OCI-LY3 (cell line): ENCODE measurements at regions not wholly inside any gene's neighbourhood (a gene's known extent, or its start where the extent isn't known, plus 50 kb on each side); places are given as distances from the start of the nearest gene placed in this dataset.

Experiments
- H2AFZ ChIP-seq: fragments of 200-600, 300-600 bp; shearing (Covaris generic); 2 replicates; pipeline ENCODE4 v1.6.0; 2014; ENCODE audit warnings: antibody characterized with exemption, low read depth, low read length
- H3K27ac ChIP-seq: fragments of 200-600, 300-600 bp; sonication (generic); 2 replicates; pipeline ENCODE4 v1.5.1; 2014; ENCODE audit warnings: mild to moderate bottlenecking, low read length, moderate library complexity, mixed read lengths
- H3K27me3 ChIP-seq: fragments of 200-600, 300-600 bp; sonication (generic); 2 replicates; pipeline ENCODE4 v1.6.1; 2014; ENCODE audit warnings: low read depth, low read length, mixed read lengths
- H3K36me3 ChIP-seq: fragments of 200-600, 300-600 bp; sonication (generic); replicated peaks from 2 replicates; pipeline ENCODE3; 2014; ENCODE audit warnings: low read depth, low read length, mixed read lengths
- H3K4me1 ChIP-seq: fragments of 300-600, 200-600 bp; sonication (generic); 2 replicates; pipeline ENCODE4 v1.6.1; 2014; ENCODE audit warnings: low read length, mixed read lengths
- H3K4me2 ChIP-seq: fragments of 200-600, 300-600 bp; sonication (generic); 2 replicates; pipeline ENCODE4 v1.6.1; 2014; ENCODE audit warnings: low read length, mixed read lengths
- H3K4me3 ChIP-seq: fragments of 300-600, 200-600 bp; sonication (generic); 2 replicates; pipeline ENCODE4 v1.5.1; 2014; ENCODE audit warnings: antibody characterized with exemption, mild to moderate bottlenecking, low read length, moderate library complexity
- H3K79me2 ChIP-seq: fragments of 300-600, 200-600 bp; shearing (Covaris generic); 2 replicates; pipeline ENCODE4 v1.6.1; 2014; ENCODE audit warnings: mild to moderate bottlenecking, low read length, mixed read lengths
- H3K9ac ChIP-seq: fragments of 300-600, 200-600 bp; shearing (Covaris generic); 2 replicates; pipeline ENCODE4 v1.6.0; 2014; ENCODE audit warnings: mild to moderate bottlenecking, low read length, moderate library complexity
- H3K9me3 ChIP-seq: fragments of 200-600, 300-600 bp; shearing (Covaris generic); 2 replicates; pipeline ENCODE4 v1.6.1; 2014; ENCODE audit warnings: low read length, mixed read lengths; ENCODE audit not compliant: insufficient read depth
- H4K20me1 ChIP-seq: fragments of 200-600, 300-600 bp; sonication (generic); 2 replicates; pipeline ENCODE4 v1.6.1; 2016; ENCODE audit warnings: low read length, mixed read lengths; ENCODE audit not compliant: insufficient read depth
- CTCF ChIP-seq: fragments of 200-600, 300-600 bp; sonication (generic); IDR thresholded peaks from 2 replicates; pipeline ENCODE4 v1.5.1; 2014; ENCODE audit warnings: antibody characterized with exemption, low read length, low read depth
- EZH2phosphoT487 ChIP-seq: fragments of 200-600 bp; shearing (Covaris generic); IDR thresholded peaks from 2 replicates; pipeline ENCODE4 v1.6.1; 2018; ENCODE audit warnings: antibody characterized with exemption, mixed run types, low read depth

GRCh38 chr4:82149750-82150149 is 224.0 kb downstream of the HNRNPD start:
- H3K27ac ChIP-seq: no peak overlapping the region
- H2AFZ ChIP-seq: no peak overlapping the region
- H3K79me2 ChIP-seq: no peaks in the 10 kb centered on the region
- TF ChIP-seq EZH2phosphoT487: no peak
- TF ChIP-seq CTCF: no peak
- H4K20me1 ChIP-seq: no peaks in the 10 kb centered on the region
- no peaks in the 10 kb centered on the region for H3K9me3 ChIP-seq
- H3K9ac ChIP-seq: no peak overlapping the region
- no peaks in the 10 kb centered on the region for H3K27me3 ChIP-seq
- H3K4me3 ChIP-seq: no peak overlapping the region
- no peaks in the 10 kb centered on the region for H3K36me3 ChIP-seq
- H3K4me2 ChIP-seq: no peak overlapping the region
- H3K4me1 ChIP-seq: no peaks in the 10 kb centered on the region

GRCh38 chr4:82145850-82146249 is 227.9 kb downstream of the HNRNPD start:
- no peaks in the 10 kb centered on the region for H3K9me3 ChIP-seq
- H3K4me3 ChIP-seq: no peak overlapping the region
- H2AFZ ChIP-seq: no peak overlapping the region
- no peak overlapping the region for H3K4me2 ChIP-seq
- no peak overlapping the region for H3K9ac ChIP-seq
- H3K27ac ChIP-seq: no peak overlapping the region
- H4K20me1 ChIP-seq: no peaks in the 10 kb centered on the region
- no peaks in the 10 kb centered on the region for H3K36me3 ChIP-seq
- H3K79me2 ChIP-seq: no peaks in the 10 kb centered on the region
- H3K27me3 ChIP-seq: no peaks in the 10 kb centered on the region
- TF ChIP-seq EZH2phosphoT487: no peak
- no peak for TF ChIP-seq CTCF
- no peaks in the 10 kb centered on the region for H3K4me1 ChIP-seq

- H3K4me3 ChIP-seq: no peak overlapping the region
- no peak overlapping the region for H3K4me2 ChIP-seq
- no peaks in the 10 kb centered on the region for H4K20me1 ChIP-seq
- H3K9ac ChIP-seq: no peak overlapping the region
- H2AFZ ChIP-seq: no peak overlapping the region
- H3K4me1 ChIP-seq: peaks cover 10% of the 10 kb centered on the region
- TF ChIP-seq EZH2phosphoT487 (no peak), CTCF (no peak)
- H3K79me2 ChIP-seq: no peaks in the 10 kb centered on the region
- H3K27ac ChIP-seq: no peak overlapping the region
- peaks cover 4% of the 10 kb centered on the region; the same call in 1 of the 2 replicates for H3K27me3 ChIP-seq
- no peaks in the 10 kb centered on the region for H3K9me3 ChIP-seq
- H3K36me3 ChIP-seq: no peaks in the 10 kb centered on the region
Measured at GRCh38 chr4:82140422-82140821, 233.4 kb downstream of the HNRNPD start.

- H2AFZ ChIP-seq: no peak overlapping the region
- H3K9me3 ChIP-seq: no peaks in the 10 kb centered on the region
- H3K79me2 ChIP-seq: no peaks in the 10 kb centered on the region
- TF ChIP-seq CTCF (no peak), EZH2phosphoT487 (no peak)
- H3K4me1 ChIP-seq: peaks cover 10% of the 10 kb centered on the region
- no peak overlapping the region for H3K4me3 ChIP-seq
- H3K27me3 ChIP-seq: peaks cover 7% of the 10 kb centered on the region; the same call in 1 of the 2 replicates
- H3K4me2 ChIP-seq: no peak overlapping the region
- H3K9ac ChIP-seq: no peak overlapping the region
- no peaks in the 10 kb centered on the region for H4K20me1 ChIP-seq
- H3K36me3 ChIP-seq: no peaks in the 10 kb centered on the region
- no peak overlapping the region for H3K27ac ChIP-seq
Measured at GRCh38 chr4:82139287-82139686, 234.5 kb downstream of the HNRNPD start.
